HEK293 (cell line): ENCODE measurements at regions not wholly inside any gene's neighbourhood (a gene's known extent, or its start where the extent isn't known, plus 50 kb on each side); places are given as distances from the start of the nearest gene placed in this dataset.

Experiments used
- CTCF ChIA-PET: fragments of 350-600 bp; formaldehyde crosslinking; extraction: SDS; loops from one replicate; lab custom pipeline; 2021; ENCODE audit warnings: antibody characterized with exemption; lab: Yijun Ruan, JAX
- POLR2A ChIA-PET: fragments of 300-600 bp; formaldehyde crosslinking; extraction: SDS; loops from one replicate; lab custom pipeline; 2020; ENCODE audit warnings: antibody characterized with exemption, inconsistent platforms; lab: Yijun Ruan, JAX
- H3K27ac ChIP-seq: fragments of 200-500 bp; sonication (Bioruptor generic); 2 replicates; pipeline ENCODE4 v1.5.1; 2014; ENCODE audit warnings: low read depth, low read length, control low read depth, inconsistent platforms; ENCODE audit errors: extremely low read depth
- H3K36me3 ChIP-seq, 2 experiments: fragments of 200-500 bp in 1 of 2; sonication (Bioruptor generic) in 1 of 2; 1 replicate in 1 of 2; 2 replicates in 1 of 2; pipeline ENCODE4 v1.5.1; 2014 to 2017; ENCODE audit warnings: inconsistent platforms in 2 of 2, low read length in 2 of 2; ENCODE audit not compliant: control insufficient read depth in 2 of 2, insufficient read depth in 1 of 2
- H3K4me1 ChIP-seq: fragments of 200-500 bp; sonication (Bioruptor generic); 2 replicates; pipeline ENCODE4 v1.5.1; 2014; ENCODE audit warnings: mild to moderate bottlenecking, low read length, inconsistent platforms; ENCODE audit not compliant: control insufficient read depth, insufficient read depth
- H3K4me3 ChIP-seq: 2 replicates; pipeline ENCODE4 v1.5.1; 2011; ENCODE audit warnings: low read depth, mild to moderate bottlenecking, control low read depth, low read length, moderate library complexity
- H3K9me3 ChIP-seq: fragments of 200-500 bp; sonication (Bioruptor generic); 2 replicates; pipeline ENCODE4 v1.5.1; 2014; ENCODE audit warnings: low read depth, low read length, inconsistent platforms; ENCODE audit not compliant: control insufficient read depth, insufficient read depth
- GFI1B ChIP-seq: fragments of 450-650 bp; formaldehyde crosslinking; IDR thresholded peaks from 2 replicates; pipeline ENCODE4 v1.5.1; 2016; ENCODE audit warnings: missing biosample characterization, missing genetic modification characterization
- GLIS2 ChIP-seq: fragments of 450-650 bp; formaldehyde crosslinking; IDR thresholded peaks from 2 replicates; pipeline ENCODE4 v1.5.1; 2016; ENCODE audit warnings: missing biosample characterization, missing genetic modification characterization
- KLF1 ChIP-seq: fragments of 450-650 bp; formaldehyde crosslinking; IDR thresholded peaks from 2 replicates; pipeline ENCODE4 v1.5.1; 2016; ENCODE audit warnings: missing biosample characterization, missing genetic modification characterization
- YY1 ChIP-seq: fragments of 450-650 bp; formaldehyde crosslinking; IDR thresholded peaks from 2 replicates; pipeline ENCODE4 v1.5.1; 2018; ENCODE audit warnings: missing biosample characterization, missing genetic modification characterization
- ZBTB21 ChIP-seq: fragments of 450-650 bp; formaldehyde crosslinking; IDR thresholded peaks from 2 replicates; pipeline ENCODE4 v1.5.1; 2017; ENCODE audit warnings: missing biosample characterization, missing genetic modification characterization
- ZNF114 ChIP-seq: fragments of 450-650 bp; formaldehyde crosslinking; IDR thresholded peaks from 2 replicates; pipeline ENCODE4 v1.5.0; 2017; ENCODE audit warnings: missing biosample characterization, missing genetic modification characterization
- ZNF133 ChIP-seq: fragments of 450-650 bp; formaldehyde crosslinking; IDR thresholded peaks from 2 replicates; pipeline ENCODE4 v1.5.1; 2016; ENCODE audit warnings: missing biosample characterization, missing genetic modification characterization
- ZNF174 ChIP-seq: fragments of 450-650 bp; formaldehyde crosslinking; IDR thresholded peaks from 2 replicates; pipeline ENCODE4 v1.5.0; 2017; ENCODE audit warnings: missing biosample characterization, mild to moderate bottlenecking, missing genetic modification characterization
- ZNF214 ChIP-seq: fragments of 450-650 bp; formaldehyde crosslinking; IDR thresholded peaks from 2 replicates; pipeline ENCODE4 v1.5.1; 2017; ENCODE audit warnings: missing biosample characterization, mild to moderate bottlenecking, missing genetic modification characterization, borderline replicate concordance
- ZNF350 ChIP-seq: fragments of 450-650 bp; formaldehyde crosslinking; IDR thresholded peaks from 2 replicates; pipeline ENCODE4 v1.5.0; 2017; ENCODE audit warnings: missing biosample characterization, mild to moderate bottlenecking, missing genetic modification characterization
- ZNF366 ChIP-seq: fragments of 450-650 bp; formaldehyde crosslinking; conservative IDR thresholded peaks from 2 replicates; pipeline ENCODE4 v1.5.1; 2016; ENCODE audit warnings: missing biosample characterization, missing genetic modification characterization
- ZNF423 ChIP-seq: fragments of 450-650 bp; formaldehyde crosslinking; IDR thresholded peaks from 2 replicates; pipeline ENCODE4 v1.5.1; 2016; ENCODE audit warnings: missing biosample characterization, missing genetic modification characterization
- ZNF707 ChIP-seq: fragments of 450-650 bp; formaldehyde crosslinking; IDR thresholded peaks from 2 replicates; pipeline ENCODE4 v1.5.1; 2016; ENCODE audit warnings: missing biosample characterization, missing genetic modification characterization
- ZNF837 ChIP-seq: fragments of 450-650 bp; formaldehyde crosslinking; IDR thresholded peaks from 2 replicates; pipeline ENCODE4 v1.5.1; 2016; ENCODE audit warnings: missing biosample characterization, missing genetic modification characterization
- TF ChIP-seq, protein P1 (sequence below): fragments of 450-650 bp; formaldehyde crosslinking; IDR thresholded peaks from 2 replicates; pipeline ENCODE4 v1.5.1; 2016; ENCODE audit warnings: missing biosample characterization, missing genetic modification characterization
- TF ChIP-seq, protein P2 (sequence below): fragments of 450-650 bp; formaldehyde crosslinking; IDR thresholded peaks from 2 replicates; pipeline ENCODE4; 2016; ENCODE audit warnings: missing biosample characterization, missing genetic modification characterization
- TF ChIP-seq, protein P3 (sequence below): fragments of 450-650 bp; formaldehyde crosslinking; conservative IDR thresholded peaks from 2 replicates; pipeline ENCODE4 v1.5.1; 2016; ENCODE audit warnings: low read depth, missing biosample characterization, missing genetic modification characterization
- TF ChIP-seq, protein P4 (sequence below): sonication (generic); formaldehyde crosslinking; IDR thresholded peaks from 2 replicates; pipeline ENCODE4 v1.8.1; 2022; ENCODE audit warnings: mild to moderate bottlenecking, moderate library complexity, missing genetic modification reagents

DNA sequence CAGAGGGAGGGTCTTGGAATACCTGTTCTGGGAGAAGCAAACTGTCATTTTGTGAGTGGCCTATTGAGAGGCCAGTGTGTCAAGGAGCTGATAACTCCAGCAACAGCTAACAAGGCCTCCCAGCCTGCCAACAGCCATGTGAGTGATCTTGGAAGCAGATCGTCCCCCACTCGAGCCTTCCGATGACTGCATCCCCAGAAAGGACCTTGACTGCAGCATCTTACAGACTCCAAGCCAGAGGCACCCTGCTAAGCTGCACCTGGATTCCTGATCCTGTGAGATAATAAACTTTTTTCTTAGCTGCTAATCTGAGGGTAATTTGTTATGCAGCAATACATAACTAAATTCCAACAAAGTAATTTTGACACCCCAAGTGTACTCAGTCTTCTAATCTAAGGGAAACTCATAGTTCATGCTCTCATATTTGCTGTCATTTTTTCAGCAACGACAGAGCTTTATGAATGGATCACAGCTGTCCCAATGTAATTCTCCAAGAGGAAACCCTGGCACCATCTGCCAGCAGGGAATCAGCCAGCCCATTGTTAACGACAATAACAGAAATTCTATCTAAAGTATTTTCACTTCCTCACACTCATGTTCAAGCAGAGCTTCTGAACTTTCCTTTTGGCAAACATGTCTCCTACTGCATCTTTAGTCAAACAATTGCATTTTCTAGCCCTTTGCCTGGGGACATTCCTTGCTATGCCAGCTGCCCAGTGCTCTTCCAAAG is 470.2 kb upstream of the BTBD3 start:
- ChIA-PET POLR2A (no interaction called here), CTCF (no interaction called here)
- Histone ChIP-seq H3K4me1 (no peaks in the 10 kb centered on the region), H3K27ac (no peak overlapping the region), H3K9me3 (no peaks in the 10 kb centered on the region), H3K36me3 (no peaks in the 10 kb centered on the region), H3K4me3 (no peak overlapping the region)
- TF ChIP-seq ZBTB21 (tag by site-specific recombination) (no peak), ZNF114 (tag by site-specific recombination) (no peak), ZNF837 (tag by site-specific recombination) (no peak), ZNF174 (tag by site-specific recombination) (no peak), ZNF133 (tag by site-specific recombination) (no peak), ZNF214 (tag by site-specific recombination) (no peak), YY1 (tag by site-specific recombination) (no peak), GLIS2 (no peak), ZNF423 (tag by site-specific recombination) (no peak), KLF1 (tag by site-specific recombination) (no peak), ZNF350 (tag by site-specific recombination) (no peak), GFI1B (no peak), ZNF366 (tag by site-specific recombination) (no peak), ZNF707 (tag by site-specific recombination) (no peak)
- TF ChIP-seq, protein P1, sequence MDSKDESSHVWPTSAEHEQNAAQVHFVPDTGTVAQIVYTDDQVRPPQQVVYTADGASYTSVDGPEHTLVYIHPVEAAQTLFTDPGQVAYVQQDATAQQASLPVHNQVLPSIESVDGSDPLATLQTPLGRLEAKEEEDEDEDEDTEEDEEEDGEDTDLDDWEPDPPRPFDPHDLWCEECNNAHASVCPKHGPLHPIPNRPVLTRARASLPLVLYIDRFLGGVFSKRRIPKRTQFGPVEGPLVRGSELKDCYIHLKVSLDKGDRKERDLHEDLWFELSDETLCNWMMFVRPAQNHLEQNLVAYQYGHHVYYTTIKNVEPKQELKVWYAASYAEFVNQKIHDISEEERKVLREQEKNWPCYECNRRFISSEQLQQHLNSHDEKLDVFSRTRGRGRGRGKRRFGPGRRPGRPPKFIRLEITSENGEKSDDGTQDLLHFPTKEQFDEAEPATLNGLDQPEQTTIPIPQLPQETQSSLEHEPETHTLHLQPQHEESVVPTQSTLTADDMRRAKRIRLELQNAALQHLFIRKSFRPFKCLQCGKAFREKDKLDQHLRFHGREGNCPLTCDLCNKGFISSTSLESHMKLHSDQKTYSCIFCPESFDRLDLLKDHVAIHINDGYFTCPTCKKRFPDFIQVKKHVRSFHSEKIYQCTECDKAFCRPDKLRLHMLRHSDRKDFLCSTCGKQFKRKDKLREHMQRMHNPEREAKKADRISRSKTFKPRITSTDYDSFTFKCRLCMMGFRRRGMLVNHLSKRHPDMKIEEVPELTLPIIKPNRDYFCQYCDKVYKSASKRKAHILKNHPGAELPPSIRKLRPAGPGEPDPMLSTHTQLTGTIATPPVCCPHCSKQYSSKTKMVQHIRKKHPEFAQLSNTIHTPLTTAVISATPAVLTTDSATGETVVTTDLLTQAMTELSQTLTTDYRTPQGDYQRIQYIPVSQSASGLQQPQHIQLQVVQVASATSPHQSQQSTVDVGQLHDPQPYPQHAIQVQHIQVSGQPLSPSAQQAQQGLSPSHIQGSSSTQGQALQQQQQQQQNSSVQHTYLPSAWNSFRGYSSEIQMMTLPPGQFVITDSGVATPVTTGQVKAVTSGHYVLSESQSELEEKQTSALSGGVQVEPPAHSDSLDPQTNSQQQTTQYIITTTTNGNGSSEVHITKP (tag by site-specific recombination), result no peak
- TF ChIP-seq, protein P2, sequence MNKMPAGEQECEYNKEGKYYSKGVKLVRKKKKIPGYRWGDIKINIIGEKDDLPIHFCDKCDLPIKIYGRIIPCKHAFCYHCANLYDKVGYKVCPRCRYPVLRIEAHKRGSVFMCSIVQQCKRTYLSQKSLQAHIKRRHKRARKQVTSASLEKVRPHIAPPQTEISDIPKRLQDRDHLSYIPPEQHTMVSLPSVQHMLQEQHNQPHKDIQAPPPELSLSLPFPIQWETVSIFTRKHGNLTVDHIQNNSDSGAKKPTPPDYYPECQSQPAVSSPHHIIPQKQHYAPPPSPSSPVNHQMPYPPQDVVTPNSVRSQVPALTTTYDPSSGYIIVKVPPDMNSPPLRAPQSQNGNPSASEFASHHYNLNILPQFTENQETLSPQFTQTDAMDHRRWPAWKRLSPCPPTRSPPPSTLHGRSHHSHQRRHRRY (tag by site-specific recombination), result no peak
- TF ChIP-seq, protein P3, sequence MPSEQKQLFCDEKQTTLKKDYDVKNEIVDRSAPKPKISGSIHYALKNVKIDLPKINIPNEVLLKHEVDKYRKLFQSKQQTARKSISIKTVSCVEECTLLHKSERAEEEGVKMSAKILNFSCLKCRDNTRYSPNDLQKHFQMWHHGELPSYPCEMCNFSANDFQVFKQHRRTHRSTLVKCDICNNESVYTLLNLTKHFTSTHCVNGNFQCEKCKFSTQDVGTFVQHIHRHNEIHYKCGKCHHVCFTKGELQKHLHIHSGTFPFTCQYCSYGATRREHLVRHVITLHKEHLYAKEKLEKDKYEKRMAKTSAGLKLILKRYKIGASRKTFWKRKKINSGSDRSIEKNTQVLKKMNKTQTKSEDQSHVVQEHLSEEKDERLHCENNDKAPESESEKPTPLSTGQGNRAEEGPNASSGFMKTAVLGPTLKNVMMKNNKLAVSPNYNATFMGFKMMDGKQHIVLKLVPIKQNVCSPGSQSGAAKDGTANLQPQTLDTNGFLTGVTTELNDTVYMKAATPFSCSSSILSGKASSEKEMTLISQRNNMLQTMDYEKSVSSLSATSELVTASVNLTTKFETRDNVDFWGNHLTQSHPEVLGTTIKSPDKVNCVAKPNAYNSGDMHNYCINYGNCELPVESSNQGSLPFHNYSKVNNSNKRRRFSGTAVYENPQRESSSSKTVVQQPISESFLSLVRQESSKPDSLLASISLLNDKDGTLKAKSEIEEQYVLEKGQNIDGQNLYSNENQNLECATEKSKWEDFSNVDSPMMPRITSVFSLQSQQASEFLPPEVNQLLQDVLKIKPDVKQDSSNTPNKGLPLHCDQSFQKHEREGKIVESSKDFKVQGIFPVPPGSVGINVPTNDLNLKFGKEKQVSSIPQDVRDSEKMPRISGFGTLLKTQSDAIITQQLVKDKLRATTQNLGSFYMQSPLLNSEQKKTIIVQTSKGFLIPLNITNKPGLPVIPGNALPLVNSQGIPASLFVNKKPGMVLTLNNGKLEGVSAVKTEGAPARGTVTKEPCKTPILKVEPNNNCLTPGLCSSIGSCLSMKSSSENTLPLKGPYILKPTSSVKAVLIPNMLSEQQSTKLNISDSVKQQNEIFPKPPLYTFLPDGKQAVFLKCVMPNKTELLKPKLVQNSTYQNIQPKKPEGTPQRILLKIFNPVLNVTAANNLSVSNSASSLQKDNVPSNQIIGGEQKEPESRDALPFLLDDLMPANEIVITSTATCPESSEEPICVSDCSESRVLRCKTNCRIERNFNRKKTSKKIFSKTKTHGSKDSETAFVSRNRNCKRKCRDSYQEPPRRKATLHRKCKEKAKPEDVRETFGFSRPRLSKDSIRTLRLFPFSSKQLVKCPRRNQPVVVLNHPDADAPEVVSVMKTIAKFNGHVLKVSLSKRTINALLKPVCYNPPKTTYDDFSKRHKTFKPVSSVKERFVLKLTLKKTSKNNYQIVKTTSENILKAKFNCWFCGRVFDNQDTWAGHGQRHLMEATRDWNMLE, result no peak
- TF ChIP-seq, protein P4, sequence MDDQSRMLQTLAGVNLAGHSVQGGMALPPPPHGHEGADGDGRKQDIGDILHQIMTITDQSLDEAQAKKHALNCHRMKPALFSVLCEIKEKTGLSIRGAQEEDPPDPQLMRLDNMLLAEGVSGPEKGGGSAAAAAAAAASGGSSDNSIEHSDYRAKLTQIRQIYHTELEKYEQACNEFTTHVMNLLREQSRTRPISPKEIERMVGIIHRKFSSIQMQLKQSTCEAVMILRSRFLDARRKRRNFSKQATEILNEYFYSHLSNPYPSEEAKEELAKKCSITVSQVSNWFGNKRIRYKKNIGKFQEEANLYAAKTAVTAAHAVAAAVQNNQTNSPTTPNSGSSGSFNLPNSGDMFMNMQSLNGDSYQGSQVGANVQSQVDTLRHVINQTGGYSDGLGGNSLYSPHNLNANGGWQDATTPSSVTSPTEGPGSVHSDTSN, result no peak
